SK-N-SH treated with all-trans-retinoic acid at 6 μM for 48 hours (cell line): ENCODE measurements at regions not wholly inside any gene's neighbourhood (a gene's known extent, or its start where the extent isn't known, plus 50 kb on each side); places are given as distances from the start of the nearest gene placed in this dataset.

Source experiments
- ATAC-seq: fragments of 200-7000 bp; cut with Tn5 transposase; 3 replicates; pipeline ENCODE4 v1.9.1; 2020; ENCODE audit warnings: mild to moderate bottlenecking, moderate library complexity
- ARNTL ChIP-seq: fragments of 450-650 bp; formaldehyde crosslinking; IDR thresholded peaks from 2 replicates; pipeline ENCODE4 v1.5.0; 2020; ENCODE audit warnings: low read depth, mild to moderate bottlenecking, moderate library complexity, borderline replicate concordance
- CREB5 ChIP-seq: fragments of 250-450 bp; sonication (Bioruptor Pico); IDR thresholded peaks from 2 replicates; pipeline ENCODE4 v1.5.1; 2020; ENCODE audit warnings: low read depth, mild to moderate bottlenecking, moderate library complexity
- CSDC2 ChIP-seq: fragments of 250-450 bp; sonication (Bioruptor Pico); IDR thresholded peaks from 2 replicates; pipeline ENCODE4 v1.5.0; 2020; ENCODE audit warnings: mild to moderate bottlenecking, moderate library complexity
- CSRNP3 ChIP-seq: fragments of 250-450 bp; sonication (Bioruptor Pico); IDR thresholded peaks from 2 replicates; pipeline ENCODE4 v1.5.1; 2021; ENCODE audit warnings: mild to moderate bottlenecking, moderate library complexity
- GLIS3 ChIP-seq: fragments of 250-450 bp; sonication (Bioruptor Pico); IDR thresholded peaks from 2 replicates; pipeline ENCODE4 v1.5.0; 2020; ENCODE audit warnings: mild to moderate bottlenecking, moderate library complexity
- OSR1 ChIP-seq: fragments of 250-450 bp; sonication (Bioruptor Pico); IDR thresholded peaks from 2 replicates; pipeline ENCODE4 v1.8.0; 2022; ENCODE audit warnings: moderate library complexity, mild to moderate bottlenecking, inconsistent platforms
- PATZ1 ChIP-seq: fragments of 250-450 bp; sonication (Bioruptor Pico); IDR thresholded peaks from 2 replicates; pipeline ENCODE4 v1.8.0; 2020; ENCODE audit warnings: mild to moderate bottlenecking, moderate library complexity, borderline replicate concordance
- POU6F1 ChIP-seq: fragments of 250-450 bp; sonication (Bioruptor Pico); IDR thresholded peaks from 2 replicates; pipeline ENCODE4 v1.8.0; 2021; ENCODE audit warnings: low read depth, mild to moderate bottlenecking, moderate library complexity, borderline replicate concordance
- PPARA ChIP-seq: fragments of 250-450 bp; sonication (Bioruptor Pico); IDR thresholded peaks from 2 replicates; pipeline ENCODE4 v1.5.0; 2020; ENCODE audit warnings: mild to moderate bottlenecking, borderline replicate concordance
- SNAI2 ChIP-seq: fragments of 250-450 bp; sonication (Bioruptor Pico); IDR thresholded peaks from 2 replicates; pipeline ENCODE4 v1.5.0; 2020; ENCODE audit warnings: mild to moderate bottlenecking, moderate library complexity
- TCF4 ChIP-seq: fragments of 250-450 bp; sonication (Bioruptor Pico); IDR thresholded peaks from 2 replicates; pipeline ENCODE4 v1.8.0; 2021; ENCODE audit warnings: mild to moderate bottlenecking, moderate library complexity, borderline replicate concordance
- TSHZ2 ChIP-seq: fragments of 250-450 bp; sonication (Bioruptor Pico); IDR thresholded peaks from 2 replicates; pipeline ENCODE4 v1.5.0; 2020; ENCODE audit warnings: mild to moderate bottlenecking, moderate library complexity
- ZC3H10 ChIP-seq: fragments of 250-450 bp; sonication (Bioruptor Pico); IDR thresholded peaks from 2 replicates; pipeline ENCODE4 v1.5.1; 2021; ENCODE audit warnings: mild to moderate bottlenecking, moderate library complexity
- ZFP30 ChIP-seq: fragments of 450-650 bp; formaldehyde crosslinking; IDR thresholded peaks from 2 replicates; pipeline ENCODE4 v1.5.0; 2022; ENCODE audit warnings: mild to moderate bottlenecking, moderate library complexity
- ZNF70 ChIP-seq: fragments of 450-650 bp; formaldehyde crosslinking; IDR thresholded peaks from 2 replicates; pipeline ENCODE4 v1.5.0; 2020; ENCODE audit warnings: mild to moderate bottlenecking, moderate library complexity
- ZNF8 ChIP-seq: fragments of 450-650 bp; formaldehyde crosslinking; IDR thresholded peaks from 2 replicates; pipeline ENCODE4 v1.5.0; 2020; ENCODE audit warnings: mild to moderate bottlenecking, moderate library complexity

GRCh38 chr12:13376610-13377373, 180.3 kb downstream of the EMP1 start:
- no peak for TF ChIP-seq ZC3H10
- TF ChIP-seq CREB5 (CRISPR knock-in tag), result no peak
- TF ChIP-seq GLIS3 (CRISPR knock-in tag), result no peak
- no peak for TF ChIP-seq OSR1 (CRISPR knock-in tag)
- no peak for TF ChIP-seq CSRNP3 (CRISPR knock-in tag)
- no peak for ATAC-seq

- ATAC-seq, result no peak
- TF ChIP-seq ZNF8 (CRISPR knock-in tag) (no peak), TSHZ2 (no peak), ARNTL (CRISPR knock-in tag) (no peak), PATZ1 (no peak), ZFP30 (no peak), ZNF70 (no peak)
Observed at GRCh38 chr12:13375583-13376345, 179.2 kb downstream of the EMP1 start.

GRCh38 chr12:13374793-13375192, 178.3 kb downstream of the EMP1 start:
- TF ChIP-seq PPARA (no peak), CSDC2 (CRISPR knock-in tag) (no peak), CSRNP3 (CRISPR knock-in tag) (no peak), ZNF70 (no peak), POU6F1 (CRISPR knock-in tag) (no peak), SNAI2 (no peak), TCF4 (CRISPR knock-in tag) (no peak)
- ATAC-seq, result no peak

GRCh38 chr12:13373803-13374202, 177.3 kb downstream of the EMP1 start:
- no peak for ATAC-seq
- TF ChIP-seq PPARA (no peak), CREB5 (CRISPR knock-in tag) (no peak), TSHZ2 (no peak), ZNF70 (no peak), ARNTL (CRISPR knock-in tag) (no peak), PATZ1 (no peak)
